Omental fat pad (tissue), 3 donors: ENCODE measurements at regions not wholly inside any gene's neighbourhood (a gene's known extent, or its start where the extent isn't known, plus 50 kb on each side); places are given as distances from the start of the nearest gene placed in this dataset.
A peak's percentile ranks its signal among the peaks of the same experiment; 100 is the strongest.

Source experiments
- ATAC-seq: fragments of 150-250 bp; one replicate; pipeline ENCODE4 v1.9.1; 2016; ENCODE audit warnings: mild to moderate bottlenecking, moderate library complexity; ENCODE audit not compliant: low FRiP score
- DNase-seq: peaks from one replicate; pipeline ENCODE4 v3.0.0-alpha.2; 2019; ENCODE audit warnings: low spot score
- CTCF ChIP-seq, 3 donors: fragments of 450-650 bp; IDR thresholded peaks; one replicate each; pipeline ENCODE4 v1.5.1; 2016 to 2017; ENCODE audit warnings: antibody characterized with exemption in 3 of 3, mild to moderate bottlenecking in 3 of 3, moderate library complexity in 2 of 3

- DNase-seq (no peak), ATAC-seq (no peak)
- no peak for TF ChIP-seq CTCF (IDR thresholded peaks at IDR 0.05)
Observed at GRCh38 chr1:181356505-181357340, 126.6 kb upstream of the CACNA1E start.

- ATAC-seq (no peak), DNase-seq (no peak)
- no peak for TF ChIP-seq CTCF (IDR thresholded peaks at IDR 0.05)
Observed at GRCh38 chr1:181359012-181359411, 124.3 kb upstream of the CACNA1E start.

GRCh38 chr1:181364801-181365200, 118.5 kb upstream of the CACNA1E start:
- DNase-seq (no peak), ATAC-seq (no peak)
- no peak for TF ChIP-seq CTCF (IDR thresholded peaks at IDR 0.05)

GRCh38 chr1:181366910-181367309, 116.4 kb upstream of the CACNA1E start:
- ATAC-seq: no peak
- no peak for DNase-seq
- TF ChIP-seq CTCF (IDR thresholded peaks at IDR 0.05): no peak

GRCh38 chr1:181369416-181369815, 113.9 kb upstream of the CACNA1E start:
- DNase-seq: no peak
- no peak for TF ChIP-seq CTCF (IDR thresholded peaks at IDR 0.05)
- no peak for ATAC-seq

GRCh38 chr1:181383695-181384094, 99.6 kb upstream of the CACNA1E start:
- no peak for TF ChIP-seq CTCF (IDR thresholded peaks at IDR 0.05)
- peak; percentile 76 for ATAC-seq
- peak; percentile 29 for DNase-seq

- no peak for TF ChIP-seq CTCF (IDR thresholded peaks at IDR 0.05)
- no peak for DNase-seq
- no peak for ATAC-seq
Observed at GRCh38 chr1:181386340-181386739, 97.0 kb upstream of the CACNA1E start.
